GM21576 (cell line): ENCODE measurements at regions not wholly inside any gene's neighbourhood (a gene's known extent, or its start where the extent isn't known, plus 50 kb on each side); places are given as distances from the start of the nearest gene placed in this dataset.
"Not testable (repeated sequence)": the region's sequence is repeated elsewhere in the genome, so short reads cannot be mapped to it uniquely, and the experiment has no call there.

ENCODE experiments used
- ATAC-seq: cut with Tn5 transposase; IDR thresholded peaks from one replicate; pipeline ENCODE4 v1.9.1; 2021; ENCODE audit warnings: mild to moderate bottlenecking, moderate library complexity; ENCODE audit not compliant: unreplicated experiment

DNA sequence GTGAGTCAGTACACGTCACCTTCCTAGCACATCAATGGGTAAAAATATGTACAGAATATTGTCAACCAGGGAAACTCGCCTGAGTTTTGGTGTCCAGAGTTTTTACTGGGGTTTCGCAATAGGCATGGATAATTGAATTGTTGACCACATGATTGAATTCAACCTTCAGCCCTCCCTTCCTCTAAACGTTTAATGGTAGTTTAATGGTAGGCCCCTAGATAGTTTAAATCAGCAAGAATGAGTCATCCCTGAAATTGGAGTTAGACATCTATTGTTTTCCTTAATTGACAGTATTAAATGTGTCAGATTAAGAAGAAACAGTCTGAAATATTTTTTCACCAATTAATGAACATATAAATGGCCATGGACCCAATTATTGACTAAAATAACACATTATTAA, 57.8 kb upstream of the CACNA2D1 start:
- ATAC-seq, result no peak

DNA sequence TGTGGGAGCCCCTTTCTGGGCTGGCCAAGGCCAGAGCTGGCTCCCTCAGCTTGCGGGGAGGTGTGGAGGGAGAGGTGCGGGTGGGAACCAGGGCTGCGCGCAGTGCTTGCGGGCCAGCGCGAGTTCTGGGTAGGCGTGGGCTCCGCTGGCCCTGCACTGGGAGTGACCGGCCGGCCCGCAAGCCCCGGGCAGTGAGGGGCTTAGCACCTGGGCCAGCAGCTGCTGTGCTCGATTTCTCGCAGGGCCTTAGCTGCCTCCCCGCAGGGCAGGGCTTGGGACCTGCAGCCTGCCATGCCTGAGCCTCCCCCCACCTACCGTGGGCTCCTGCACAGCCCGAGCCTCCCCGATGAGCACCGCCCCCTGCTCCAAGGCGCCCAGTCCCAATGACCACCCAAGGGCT, 56.0 kb upstream of the CACNA2D1 start:
- not testable (repeated sequence) for ATAC-seq

DNA sequence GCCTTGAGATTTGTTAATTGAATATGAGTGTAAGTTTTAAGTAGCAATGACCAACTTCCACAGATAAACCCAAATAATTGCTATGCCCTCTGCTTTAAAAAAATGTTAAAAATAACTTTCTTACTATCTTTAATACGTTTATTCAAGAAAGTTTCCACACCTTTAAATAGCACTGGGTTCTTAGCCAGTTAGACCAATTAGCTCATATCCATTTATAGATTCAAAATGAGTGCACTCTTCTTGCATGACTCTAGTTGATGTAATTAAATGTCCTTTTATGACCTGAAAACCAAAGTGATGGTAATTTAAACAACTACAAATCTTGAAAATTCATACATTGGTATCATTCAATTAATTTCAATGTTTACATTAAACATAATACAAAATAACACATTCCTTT, 50.8 kb upstream of the CACNA2D1 start:
- ATAC-seq, result no peak
